GM04504 (cell line): ENCODE measurements at regions not wholly inside any gene's neighbourhood (a gene's known extent, or its start where the extent isn't known, plus 50 kb on each side); places are given as distances from the start of the nearest gene placed in this dataset.
"Not testable (repeated sequence)": the region's sequence is repeated elsewhere in the genome, so short reads cannot be mapped to it uniquely, and the experiment has no call there.

ENCODE experiments used
- DNase-seq: peaks from one replicate; pipeline ENCODE4 v3.0.0-alpha.2; 2012; ENCODE audit warnings: low read depth

DNA sequence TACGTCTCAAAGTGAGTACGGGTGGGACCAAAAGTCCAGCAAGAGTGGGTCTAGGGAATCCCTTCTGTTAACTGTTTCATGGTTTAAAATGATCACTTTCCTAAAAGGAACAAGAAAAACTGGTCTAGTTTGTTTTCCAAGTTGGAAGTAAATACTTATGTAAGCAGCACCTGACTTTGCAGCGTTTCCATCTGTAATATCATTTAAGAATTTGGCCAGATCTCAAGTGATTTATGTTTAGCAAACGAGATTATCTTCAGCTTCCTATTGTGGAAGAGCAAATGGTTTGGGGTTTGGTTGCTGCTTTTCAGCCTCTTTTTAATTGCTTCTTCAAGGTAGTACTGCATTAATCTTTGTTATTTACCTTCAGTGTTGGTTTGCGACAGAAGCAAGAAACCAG, 50.4 kb downstream of the FHIP1A start:
- no peak for DNase-seq

DNA sequence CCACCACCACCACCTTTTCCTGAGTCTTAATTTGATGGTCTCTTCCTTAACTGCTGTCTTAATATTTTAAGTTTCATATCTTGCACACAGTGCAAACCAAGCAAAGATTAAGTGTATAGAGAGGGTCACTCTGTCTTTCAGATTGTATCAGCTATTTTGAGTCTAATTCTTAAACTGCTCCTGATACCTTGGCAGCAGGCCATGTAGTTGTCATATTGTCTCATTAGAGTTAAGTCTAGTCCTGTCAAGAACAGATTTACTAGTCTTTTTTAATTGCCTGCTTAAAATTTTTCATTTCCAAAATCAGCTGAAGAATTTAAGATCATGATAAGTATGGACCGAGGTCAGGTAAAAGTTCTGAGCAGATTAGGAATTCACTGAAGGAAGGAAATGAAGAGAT, 51.5 kb downstream of the FHIP1A start:
- no peak for DNase-seq

DNA sequence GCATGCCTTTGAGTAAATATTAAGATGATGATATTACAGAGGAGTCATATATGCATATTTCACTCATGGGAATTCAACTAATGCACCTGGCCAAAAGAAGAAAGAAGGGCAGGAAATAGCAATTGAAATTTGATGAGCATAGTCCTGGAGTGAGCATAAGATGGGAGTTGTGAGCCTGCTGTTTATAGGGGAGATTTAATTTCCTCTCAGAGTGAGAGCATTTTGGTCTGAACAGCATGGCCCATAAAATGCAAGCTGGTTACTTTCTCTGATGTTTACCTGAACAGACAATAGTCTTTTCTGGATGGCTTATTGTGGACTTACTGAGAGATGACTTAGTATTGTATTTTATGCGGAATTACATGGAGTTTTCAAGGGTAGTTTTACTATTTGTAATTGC, 53.6 kb downstream of the FHIP1A start:
- no peak for DNase-seq

DNA sequence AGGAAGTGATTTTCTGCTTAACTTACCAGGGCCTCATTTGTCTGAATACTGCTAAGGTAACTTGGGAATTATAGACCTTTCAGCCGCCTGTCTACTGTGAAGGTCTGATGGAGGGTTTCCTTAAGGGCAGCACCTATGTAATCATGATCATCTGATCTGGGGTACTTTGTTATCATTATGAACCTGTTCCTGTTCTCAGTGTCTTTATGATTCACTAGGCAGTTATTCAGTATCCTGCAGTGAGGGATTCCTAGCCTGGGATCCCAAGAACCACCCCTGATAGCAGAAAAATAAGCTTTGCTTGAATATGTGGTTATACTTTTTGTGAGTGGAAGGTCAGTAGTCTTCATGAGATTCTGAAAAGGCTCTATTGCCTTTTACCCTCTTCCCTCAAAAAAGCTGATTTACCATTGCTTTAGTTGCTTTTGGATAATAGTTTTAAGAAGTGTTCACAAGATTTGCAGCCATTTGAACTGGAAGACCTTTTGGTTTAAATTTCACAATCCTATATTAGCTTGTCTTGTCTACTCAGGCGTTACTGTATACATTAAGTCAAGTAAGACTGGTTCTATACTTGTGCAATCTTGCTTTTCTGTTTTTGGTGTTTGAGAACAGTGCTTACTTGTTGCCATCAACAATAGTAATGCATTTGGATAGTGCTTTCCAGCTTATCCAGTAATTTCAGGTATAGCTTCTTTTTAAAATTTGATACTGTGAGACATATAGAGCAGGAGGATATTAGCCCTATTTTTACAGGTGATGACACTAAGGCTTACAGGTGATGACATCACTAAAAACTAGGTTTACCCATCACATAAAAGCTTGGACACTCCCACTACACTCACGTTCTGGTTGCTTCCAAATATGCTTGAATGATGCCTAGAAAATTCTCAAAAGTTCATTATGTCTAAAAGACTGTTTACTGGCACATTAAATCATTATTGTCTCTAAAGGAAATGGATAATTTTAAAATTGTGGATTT, 60.0 kb downstream of the FHIP1A start:
- DNase-seq, result no peak

DNA sequence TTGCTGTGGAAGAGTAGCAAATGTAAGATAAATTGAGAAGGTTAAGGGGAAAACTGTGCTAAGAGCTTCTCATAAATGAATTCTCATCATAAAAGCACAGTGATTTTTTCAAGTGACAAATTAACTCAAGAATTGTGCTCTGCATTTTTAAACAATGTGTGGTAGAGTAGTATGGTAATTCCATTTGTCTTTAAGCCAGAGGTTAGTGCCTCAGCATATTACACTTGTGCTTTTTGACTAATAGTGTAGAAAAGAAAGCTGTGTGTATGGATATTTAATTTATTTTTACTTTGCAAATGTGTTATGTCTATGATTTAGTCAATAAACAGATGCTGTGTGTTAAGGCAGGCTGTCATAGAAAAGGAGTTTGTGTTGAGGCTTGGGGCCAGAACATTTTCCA, 61.0 kb downstream of the FHIP1A start:
- DNase-seq, result no peak

DNA sequence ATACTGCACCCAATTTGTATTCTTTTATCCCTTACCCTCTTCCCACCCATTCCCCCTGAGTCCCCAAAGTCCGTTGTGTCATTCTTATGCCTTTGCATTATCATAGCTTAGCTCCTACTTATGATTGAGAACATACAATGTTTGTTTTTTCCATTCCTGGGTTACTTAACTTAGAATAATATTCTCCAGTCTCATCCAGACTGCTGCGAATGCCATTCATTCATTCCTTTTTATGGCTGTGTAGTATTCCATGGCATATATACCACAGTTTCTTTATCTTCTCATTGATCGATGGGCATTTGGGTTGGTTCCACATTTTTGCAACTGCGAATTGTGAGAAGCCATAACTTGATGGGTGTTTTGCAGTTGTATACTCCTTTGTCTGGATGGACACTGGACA, 62.8 kb downstream of the FHIP1A start:
- DNase-seq, result no peak

DNA sequence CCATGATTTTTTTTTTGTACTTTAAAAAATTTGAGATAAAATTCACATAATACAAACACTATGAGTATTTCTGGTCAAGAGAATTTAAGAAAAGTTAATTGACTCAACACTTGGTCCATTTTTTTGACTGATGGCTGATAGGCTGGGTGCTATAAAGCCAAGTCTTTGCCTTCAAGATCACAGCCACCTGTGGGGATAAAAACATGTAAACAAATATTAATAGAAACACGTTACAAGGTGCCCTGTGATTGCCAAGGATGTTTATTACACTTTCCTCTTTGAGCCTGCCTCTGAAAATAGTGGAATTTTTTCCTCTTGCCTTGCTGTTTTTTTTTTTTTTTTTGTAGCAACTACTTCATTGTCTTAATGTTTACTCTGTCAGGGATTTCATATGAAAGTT, 63.3 kb downstream of the FHIP1A start:
- no peak for DNase-seq

DNA sequence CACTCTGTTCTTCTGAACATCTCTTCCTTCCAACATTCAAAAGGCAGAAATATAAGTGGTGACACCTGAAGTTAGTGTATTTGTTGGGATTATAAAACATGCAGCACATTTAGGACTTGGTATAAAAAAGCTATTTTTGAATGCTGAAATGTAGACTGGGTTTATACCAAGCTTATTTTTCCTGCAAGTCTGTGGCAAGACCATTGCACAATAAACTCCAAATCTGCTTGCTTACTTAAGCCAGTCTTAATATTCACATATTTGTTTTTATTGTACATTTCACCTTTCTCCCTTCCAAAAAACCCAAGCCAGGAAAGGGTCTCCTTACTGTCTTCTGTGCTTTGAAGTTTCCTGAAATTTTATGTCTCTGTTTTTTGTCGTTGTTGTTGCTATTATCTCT, 63.7 kb downstream of the FHIP1A start:
- DNase-seq, result no peak

DNA sequence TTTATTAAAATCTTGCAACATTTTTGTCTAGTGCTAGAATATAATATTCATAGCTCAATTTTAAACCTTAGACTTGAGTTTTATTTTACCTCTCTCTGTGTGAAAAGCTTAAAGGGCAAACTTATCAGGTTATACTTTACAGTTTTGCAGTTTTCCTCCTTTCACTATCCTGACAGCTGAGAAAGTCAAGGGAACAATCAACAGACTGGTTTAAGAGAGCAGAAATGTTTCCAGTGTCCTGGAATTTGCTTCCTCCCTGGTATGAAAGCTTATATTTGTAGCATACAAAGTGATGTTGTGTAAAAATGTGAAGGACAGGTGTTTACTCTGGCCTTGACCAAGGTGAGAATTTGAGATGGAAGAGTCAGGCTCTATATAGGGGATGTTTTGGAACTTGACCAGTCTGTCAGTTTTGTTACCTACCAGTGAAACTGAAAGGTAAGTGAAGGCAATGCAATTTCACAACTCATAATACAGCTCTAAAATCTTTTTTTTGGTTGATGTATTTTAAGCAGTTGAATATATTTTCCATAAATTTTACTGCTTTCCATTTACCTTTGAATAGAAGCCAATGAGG, 64.6 kb downstream of the FHIP1A start:
- no peak for DNase-seq

DNA sequence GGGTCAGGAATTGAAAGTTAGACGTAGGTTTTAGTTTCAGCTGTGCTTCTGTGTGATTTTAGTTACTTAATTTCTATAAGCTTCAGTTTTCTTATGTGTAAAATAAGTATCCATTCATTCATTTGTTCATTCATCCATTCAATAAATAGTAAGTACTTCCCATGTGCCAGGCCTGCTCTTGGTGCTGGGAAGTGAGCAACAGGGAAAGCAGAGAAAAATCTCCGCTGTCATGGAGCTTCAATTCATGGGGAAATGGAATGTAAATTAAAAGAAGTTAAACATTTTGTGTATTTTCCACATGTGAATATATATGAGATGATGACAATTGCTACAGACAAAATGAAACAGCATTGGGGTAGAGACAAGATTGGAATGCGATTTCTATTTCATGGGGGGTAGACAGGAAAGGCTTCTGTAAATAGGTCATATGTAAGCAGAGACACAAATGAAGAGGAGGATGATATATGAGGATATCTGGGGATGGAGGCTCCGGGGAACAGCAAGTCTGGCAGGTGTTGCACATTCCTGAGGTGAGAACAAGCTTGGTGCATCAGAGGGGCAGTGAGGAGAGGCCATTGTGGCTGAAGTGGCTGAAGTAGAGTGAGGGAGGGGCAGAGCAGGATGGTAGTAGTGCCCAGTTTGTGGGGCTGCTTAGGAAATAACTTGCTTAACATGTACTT, 66.2 kb downstream of the FHIP1A start:
- DNase-seq, result no peak

DNA sequence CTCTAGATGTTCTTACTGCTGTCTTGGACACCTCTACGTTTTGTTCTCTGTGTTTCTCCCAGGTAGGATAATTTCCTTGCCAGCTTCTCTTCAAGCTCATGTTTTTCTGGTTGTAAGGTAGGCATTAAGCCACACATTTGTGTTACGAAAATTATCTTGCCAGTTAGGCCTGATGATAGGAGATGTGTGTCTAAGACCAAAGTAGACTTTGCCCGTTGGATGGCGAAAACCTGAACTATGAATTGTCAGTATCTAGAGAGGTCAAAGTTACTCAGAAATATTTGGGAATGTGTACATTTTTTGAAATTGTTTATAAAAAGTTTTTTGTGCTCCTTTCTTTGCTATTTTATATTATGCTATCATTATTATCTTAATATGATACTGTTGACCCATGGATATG, 72.8 kb downstream of the FHIP1A start:
- DNase-seq, result no peak

DNA sequence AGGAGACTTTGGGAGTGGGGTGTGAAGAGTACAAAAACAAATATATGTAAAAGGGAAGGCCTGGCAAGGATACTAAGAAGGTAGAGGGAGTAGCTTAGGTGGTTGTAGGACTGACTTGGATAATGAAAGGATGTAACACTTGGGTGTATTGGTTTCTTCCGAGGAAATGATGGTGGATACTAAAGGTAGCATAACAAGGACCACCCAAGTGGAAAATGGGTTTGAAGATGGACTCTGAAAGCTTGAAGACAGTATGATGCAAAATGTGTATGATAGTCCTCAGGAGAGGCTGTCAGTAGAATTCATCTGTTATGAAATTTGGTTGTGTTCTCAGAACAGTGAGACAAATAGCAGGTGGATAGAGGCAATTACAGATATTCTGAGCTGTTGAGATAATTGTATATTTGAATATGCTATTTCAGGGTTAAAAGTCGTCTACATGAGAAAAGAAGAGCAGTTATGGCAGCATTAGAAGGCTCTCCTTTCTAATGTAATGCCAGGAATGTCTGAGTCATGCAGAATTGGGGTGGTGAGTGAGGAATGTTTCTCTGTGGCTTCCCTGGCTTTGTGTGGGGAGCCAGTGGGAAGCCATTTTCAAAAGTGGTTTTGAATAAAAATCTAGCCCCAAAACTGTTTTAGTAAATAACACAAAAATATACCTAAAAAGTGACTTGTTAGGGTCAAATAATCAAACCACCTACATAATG, 75.6 kb downstream of the FHIP1A start:
- peak; percentile 63 for DNase-seq

DNA sequence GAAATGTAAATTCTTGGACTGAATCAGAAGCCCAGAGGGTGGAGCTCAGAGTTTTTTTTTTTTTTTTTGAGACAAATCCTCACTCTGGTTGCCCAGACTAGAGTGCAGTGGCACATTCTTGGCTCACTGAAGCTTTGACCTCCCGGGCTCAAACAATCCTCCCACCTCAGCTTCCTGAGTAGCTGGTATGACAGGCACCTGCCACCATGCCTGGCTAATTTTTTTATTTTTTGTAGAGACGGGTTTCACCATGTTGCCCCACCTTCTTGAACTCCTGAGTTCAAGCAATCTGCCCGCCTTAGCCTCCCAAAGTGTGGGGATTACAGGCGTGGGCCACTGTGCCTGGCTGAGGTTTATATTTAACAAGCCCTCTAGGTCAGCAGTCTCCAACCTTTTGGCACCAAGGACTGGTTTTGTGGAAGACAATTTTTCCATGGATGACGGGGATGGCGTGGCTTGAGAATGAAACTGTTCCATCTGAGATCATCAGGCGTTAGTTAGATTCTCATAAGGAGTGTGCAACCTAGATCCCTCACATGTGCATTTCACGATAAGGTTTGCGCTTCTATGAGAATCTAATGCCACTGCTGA, 76.7 kb downstream of the FHIP1A start:
- no peak for DNase-seq

DNA sequence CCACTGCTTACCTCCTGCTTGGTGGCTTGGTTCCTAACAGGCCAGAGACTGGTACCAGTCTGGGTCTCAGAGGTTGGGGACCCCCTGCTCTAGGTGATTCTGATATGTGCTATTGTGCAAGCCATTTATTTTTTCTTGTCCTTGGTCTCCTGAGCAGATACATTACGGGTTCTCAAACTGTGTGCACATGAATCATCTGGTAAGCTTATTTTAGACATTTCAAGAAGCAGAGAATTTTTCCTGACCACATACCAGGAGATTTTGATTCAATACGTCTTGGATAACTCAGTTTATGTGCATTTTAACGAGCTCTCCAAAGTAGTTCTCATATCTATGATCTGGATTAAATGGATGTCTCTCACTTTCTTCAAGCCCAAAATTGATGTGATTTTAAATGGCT, 77.2 kb downstream of the FHIP1A start:
- peak; percentile 43 for DNase-seq

DNA sequence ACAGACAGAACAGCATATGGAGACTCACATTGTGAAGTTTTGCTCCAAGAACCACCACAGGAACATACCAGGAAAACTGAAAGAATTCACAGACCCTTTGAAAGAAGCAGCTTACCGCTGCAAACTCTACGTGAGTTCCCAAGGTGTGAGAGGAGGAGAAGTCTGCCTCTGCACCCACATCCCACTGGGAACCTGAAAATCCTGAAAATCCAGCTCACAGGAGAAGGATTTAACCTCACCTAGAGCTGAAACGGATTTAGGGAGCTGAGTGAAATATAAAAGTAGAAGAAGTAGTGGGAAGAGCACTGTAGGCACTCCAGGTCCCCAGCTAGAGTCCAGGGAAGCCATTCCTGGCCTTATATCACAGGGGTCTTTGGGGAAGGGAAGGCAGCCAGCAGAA, 80.0 kb downstream of the FHIP1A start:
- DNase-seq, result no peak

DNA sequence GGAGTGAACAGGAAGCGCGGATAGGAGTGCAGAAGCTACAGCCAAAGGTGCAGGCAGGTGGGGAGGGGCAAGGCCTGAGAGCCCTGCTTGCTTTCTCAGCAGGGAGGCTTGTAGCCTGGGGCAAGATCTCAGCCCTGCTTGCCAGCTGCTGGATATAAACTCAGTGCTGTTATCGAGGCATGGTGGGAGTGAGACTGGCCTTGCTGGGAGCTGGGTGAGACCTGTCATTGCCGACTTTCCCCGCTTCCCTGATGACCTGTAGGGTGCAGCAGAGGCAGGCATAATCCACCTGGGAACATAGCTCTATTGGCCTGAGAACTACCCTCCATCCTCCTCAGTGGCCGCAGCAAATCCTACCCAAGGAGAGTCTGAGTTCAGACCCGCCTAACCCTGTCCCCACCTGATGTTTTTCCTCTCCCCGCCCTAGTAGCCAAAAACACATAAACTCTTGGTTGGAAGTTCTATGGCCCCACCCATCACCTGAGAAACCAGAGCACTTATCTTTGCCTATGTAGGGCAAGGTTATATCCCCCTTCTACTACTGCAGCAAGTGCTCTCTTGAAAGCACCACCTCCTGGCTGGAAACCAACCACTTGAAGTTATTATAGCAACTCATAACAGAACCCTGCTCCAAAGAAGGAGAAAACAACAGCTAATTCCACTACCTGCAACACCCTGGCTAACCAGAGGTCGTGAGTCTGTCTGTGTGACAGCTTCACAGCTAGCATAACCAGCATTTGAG, 80.7 kb downstream of the FHIP1A start:
- DNase-seq, result no peak

DNA sequence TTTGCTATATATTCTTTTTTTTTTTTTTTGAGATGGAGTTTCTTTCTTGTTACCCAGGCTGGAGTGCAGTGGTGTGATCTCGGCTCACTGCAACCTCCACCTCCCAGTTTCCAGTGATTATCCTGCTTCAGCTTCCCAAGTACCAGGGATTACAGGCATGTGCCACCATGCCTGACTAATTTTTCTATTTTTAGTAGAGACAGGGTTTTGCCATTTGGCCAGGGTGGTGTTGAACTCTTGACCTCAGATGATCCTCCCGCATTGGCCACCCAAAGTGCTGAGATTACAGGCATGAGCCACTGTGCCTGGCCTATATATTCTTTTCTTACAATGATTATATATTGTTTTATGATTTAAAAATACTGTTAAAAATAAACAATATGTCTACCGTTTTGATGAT, 86.6 kb downstream of the FHIP1A start:
- not testable (repeated sequence) for DNase-seq

DNA sequence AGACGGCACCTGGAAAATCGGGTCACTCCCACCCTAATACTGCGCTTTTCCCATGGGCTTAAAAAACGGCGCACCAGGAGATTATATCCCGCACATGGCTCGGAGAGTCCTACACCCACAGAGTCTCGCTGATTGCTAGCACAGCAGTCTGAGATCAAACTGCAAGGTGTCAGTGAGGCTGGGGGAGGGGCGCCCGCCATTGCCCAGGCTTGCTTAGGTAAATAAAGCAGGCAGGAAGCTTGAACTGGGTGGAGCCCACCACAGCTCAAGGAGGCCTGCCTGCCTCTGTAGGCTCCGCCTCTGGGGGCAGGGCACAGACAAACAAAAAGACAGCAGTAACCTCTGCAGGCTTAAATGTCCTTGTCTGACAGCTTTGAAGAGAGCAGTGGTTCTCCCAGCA, 102.6 kb downstream of the FHIP1A start:
- not testable (repeated sequence) for DNase-seq

DNA sequence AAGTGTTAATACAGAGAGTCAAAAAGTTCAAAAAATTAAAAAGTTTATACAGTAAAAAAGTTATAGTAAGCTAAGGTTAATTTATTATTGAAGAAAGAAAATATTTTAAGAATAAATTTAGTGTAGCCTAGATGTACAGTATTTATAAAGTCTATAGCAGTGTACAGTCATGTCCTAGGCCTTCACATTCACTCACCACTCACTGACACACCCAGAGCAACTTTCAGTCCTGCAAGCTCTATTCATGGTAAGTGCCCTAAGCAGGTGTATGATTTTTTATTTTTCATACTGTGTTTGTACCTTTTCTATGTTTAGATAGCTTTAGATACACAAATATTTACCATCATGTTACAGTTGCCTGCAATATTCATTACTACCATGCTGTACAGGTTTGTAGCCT, 108.9 kb downstream of the FHIP1A start:
- DNase-seq, result no peak

DNA sequence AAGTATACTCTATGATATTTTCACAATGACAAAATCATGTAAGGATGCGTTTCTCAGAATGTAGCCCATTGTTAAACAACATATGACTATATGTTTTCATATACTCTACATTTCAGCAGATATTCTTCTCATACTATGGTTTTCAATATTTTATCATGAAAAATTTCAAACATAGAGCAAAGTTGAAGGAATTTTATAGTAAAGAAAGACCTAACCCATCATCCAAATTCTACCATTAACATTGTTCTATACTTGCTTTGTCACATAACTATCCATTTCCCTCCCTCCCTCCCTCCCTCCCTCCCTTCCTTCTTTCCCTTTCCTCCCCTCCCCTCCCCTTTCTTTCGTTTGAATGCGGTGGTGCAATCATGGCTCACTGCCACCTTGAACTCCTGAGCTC, 109.4 kb downstream of the FHIP1A start:
- no peak for DNase-seq

DNA sequence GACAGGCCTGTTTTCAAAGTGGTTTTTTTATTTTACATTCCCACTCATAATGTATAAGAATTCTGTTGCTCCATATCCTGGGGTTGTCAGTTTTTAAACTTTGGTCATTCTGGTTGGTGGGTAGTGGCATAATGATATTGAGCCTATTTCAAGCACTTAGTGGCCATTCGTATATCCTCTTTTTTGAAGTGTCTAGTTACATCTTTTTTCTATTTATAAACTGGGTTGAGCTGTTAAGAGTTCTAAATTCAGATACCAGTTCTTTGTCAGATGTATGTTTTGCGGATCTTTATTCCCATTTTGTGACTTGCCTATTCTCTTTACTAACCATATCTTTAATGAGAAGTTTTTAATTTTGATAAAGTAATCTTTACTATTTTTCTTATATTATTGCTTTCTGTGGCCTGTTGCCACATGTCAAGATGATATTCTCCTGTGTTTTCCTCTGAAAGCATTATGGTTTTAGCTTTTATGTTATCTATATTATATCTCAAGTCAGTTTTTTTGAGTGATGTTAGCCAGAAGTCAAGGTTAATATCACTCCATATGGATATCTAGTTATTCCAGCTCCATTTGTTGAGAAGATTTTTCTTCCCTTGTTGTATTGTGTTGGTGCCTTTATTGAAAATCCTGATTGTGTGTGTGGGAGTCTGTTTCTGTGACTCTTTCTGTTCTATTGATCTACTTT, 110.9 kb downstream of the FHIP1A start:
- DNase-seq, result no peak
